ENCODE measurements at regions not wholly inside any gene's neighbourhood (a gene's known extent, or its start where the extent isn't known, plus 50 kb on each side); places are given as distances from the start of the nearest gene placed in this dataset.
"Not testable (repeated sequence)": the region's sequence is repeated elsewhere in the genome, so short reads cannot be mapped to it uniquely, and the experiment has no call there.

GRCh38 chr2:7094231-7094741 lies 177.1 kb downstream of the RNF144A start:
- no peak for DNase-seq (ENCODE audit: low read depth)

DNA sequence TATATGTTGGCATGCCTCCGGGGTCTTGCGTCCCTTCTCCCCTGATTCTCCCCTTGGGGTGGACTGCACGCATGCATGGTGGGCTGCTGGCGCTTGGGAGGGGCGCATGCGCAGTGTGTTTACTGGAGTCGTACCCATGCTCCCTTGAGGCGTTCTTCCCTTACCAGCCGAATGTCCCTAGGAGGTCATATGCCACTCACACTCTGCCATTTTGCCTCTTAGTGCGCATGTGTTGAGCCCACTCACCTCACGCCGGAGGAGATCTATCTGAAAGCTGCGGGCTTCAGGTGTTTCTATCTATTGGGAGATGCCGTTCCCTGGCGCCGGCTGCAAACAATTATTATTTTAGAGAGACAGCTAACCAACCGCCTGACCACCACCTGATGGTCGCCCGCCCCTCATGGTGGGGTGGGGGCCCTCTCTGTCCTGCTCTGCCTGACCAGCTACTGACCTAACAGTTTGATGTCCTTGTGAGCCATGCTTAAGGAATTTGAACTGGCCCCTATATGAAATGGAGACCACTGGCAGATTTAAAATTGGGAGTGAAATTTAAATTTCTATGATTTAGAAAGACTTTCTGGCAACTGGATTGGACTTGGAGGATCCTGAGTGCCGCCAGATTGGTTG lies 179.6 kb downstream of the RNF144A start:
- no peak for DNase-seq (ENCODE audit: low read depth)

DNA sequence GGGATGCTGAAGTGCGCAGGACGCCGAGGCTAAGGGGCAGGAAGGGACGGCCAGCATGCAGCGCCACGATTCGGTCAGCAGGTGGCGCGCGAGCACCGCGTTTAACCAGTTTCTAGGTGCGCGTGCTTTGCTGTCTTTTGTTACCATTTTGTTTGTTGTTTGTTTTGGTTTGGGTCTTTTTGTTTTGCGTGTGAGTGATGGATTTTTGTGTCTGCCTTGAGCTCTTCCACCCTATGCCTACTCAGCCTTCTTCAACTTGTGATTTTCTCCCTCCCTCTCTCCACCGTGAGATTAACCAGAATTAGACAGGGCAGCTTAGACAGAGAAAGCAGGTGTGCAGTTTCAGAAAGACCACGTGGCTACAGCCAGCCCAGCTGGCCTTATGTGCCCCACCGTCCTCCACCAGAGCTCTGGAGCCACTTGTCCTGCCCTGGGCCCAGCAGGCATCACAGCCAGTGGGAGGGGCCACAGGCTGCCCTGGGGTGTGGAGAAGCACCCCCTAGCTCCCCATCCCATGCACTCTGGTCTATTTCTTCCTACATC lies 180.2 kb downstream of the RNF144A start:
- peak; percentile 55 for DNase-seq (ENCODE audit: low read depth)

GRCh38 chr2:7098816-7099215 lies 181.6 kb downstream of the RNF144A start:
- no peak for DNase-seq (ENCODE audit: low read depth)

GRCh38 chr2:7099687-7100086 lies 182.5 kb downstream of the RNF144A start:
- DNase-seq (ENCODE audit: low read depth), result not testable (repeated sequence)

DNA sequence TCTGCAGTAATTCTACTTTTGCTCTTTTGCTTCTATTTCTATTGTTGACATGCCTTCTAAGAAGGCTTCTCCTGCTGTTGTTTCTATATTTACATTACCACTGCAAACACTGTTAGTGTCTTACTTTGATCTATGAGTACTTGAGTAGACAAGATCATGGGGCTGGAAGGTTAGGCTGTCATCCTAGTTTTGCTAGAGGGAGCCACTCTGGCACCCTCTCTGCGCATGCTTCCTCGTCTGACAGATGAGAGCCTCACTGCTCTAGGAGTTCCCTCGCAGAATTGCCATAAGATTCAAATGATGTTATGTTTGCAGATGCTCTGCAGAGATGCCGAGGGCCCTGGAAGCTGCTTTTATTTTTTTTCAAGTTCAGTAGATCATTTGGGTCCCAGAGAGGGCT lies 185.6 kb downstream of the RNF144A start:
- DNase-seq (ENCODE audit: low read depth), result no peak

DNA sequence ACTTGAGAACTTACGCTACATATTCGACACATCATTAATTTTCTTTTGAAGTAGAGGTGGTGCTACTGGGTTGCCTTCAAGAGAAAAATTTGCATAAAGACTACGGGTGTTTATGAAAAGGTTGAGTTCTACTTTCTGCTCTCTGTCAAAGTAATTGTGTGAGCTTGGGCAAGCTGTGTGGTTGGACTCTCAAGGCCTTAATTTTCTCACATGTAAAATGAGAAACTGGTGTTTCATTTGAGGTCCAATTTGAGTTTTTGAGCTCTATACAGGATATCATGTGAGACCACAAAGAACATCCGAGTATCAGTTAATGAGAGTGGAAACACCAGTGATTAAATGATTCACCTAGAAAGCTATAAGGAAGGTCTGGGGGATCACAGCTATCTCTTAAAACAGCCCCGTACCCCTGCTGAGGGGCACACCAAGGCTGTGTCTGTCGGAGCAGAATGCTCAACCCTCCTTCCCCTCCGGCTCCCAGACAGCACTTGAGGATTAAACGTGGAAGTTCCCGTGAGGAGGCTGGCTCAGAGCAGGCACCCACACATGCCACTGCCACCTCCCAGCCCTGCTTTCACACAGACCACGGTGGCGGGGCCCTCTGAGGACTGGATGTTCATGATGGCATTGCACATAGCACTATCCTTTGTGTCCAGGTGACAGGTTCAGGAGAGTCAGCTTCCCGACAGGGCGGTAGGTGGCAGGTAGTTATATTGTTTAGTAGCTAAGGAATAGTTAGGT lies 191.8 kb downstream of the RNF144A start:
- DNase-seq (ENCODE audit: low read depth), result no peak

GRCh38 chr2:7109533-7109885 lies 192.3 kb downstream of the RNF144A start:
- DNase-seq (ENCODE audit: low read depth), result no peak

DNA sequence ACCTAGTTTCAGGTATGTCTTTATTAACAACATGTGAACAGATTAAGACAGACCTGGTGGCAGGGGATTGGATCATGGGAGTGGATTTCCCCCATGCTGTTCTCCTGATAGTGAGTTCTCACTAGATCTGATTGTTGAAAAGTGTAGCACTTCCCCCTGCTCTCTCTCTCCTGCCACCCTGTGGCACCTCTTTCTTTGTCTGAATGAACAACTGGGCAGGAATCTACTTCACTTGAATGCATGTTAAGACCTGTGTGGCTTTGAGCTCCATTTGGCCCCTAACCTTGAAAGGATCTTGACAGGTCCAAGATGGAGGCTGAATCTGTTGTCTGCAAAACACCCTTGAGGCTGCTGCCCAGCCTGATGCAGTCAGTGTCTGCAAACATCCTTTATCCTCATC lies 194.4 kb downstream of the RNF144A start:
- DNase-seq (ENCODE audit: low read depth), result no peak

- DNase-seq (ENCODE audit: low read depth), result no peak
Measured at GRCh38 chr2:7115364-7115763, 198.2 kb downstream of the RNF144A start.

DNA sequence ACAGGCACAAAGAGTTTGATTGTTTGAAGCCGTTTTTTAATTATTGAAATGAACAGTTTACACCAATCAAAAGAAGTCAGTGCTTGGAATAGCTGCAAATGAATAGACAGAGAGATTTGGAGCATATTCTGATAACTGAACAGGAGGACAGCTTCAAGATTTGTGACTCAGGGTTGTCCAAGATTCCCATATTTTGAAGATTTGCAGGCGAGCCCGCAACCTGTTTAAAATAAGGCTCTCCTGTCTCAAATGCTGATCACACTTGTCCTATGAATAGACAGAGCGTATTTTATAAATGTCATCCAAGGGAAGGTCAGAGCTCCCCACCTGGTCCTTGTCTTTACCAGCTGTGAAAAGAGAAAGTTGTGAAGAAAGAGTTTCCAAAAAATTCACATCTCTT lies 198.7 kb downstream of the RNF144A start:
- DNase-seq (ENCODE audit: low read depth), result no peak

DNA sequence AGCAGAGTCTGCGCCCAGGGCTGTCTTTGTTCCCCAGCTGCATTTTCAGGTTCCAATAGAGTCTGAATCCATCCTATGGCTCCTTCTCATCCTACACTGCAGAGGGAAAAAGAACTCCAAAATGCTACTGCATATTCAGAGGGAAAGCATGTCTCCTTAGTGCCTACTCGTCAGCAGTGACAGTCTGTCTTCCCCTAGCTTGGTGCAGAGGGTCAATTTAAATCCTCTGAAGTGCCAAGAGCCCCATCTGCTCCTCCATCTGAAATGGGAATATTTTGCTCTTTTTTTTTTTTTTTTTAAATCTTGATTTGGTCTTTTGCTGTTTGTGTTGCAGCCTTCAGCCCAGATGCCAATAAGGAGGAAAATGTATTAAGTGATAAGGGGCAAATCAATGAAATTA lies 199.3 kb downstream of the RNF144A start:
- DNase-seq (ENCODE audit: low read depth), result no peak

DNA sequence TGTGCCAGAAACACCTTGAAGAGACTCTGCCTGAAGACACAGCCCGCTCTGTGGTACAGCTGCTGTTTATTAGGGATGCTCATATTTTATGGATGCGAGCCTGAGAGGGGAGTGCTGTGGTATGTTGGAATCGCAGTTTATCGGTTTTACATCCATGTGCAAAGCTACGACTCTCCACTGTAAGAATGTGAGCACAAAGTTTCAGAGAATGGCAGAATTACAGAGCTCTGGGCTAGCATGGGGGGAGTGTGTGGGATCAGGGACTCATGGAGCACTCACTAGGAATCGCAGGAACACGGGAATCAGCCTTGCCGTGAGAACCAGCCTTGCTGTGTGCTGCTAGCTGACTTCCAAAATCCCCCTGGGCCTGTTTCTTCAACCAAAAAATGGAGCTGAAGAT lies 199.9 kb downstream of the RNF144A start:
- DNase-seq (ENCODE audit: low read depth), result no peak

DNA sequence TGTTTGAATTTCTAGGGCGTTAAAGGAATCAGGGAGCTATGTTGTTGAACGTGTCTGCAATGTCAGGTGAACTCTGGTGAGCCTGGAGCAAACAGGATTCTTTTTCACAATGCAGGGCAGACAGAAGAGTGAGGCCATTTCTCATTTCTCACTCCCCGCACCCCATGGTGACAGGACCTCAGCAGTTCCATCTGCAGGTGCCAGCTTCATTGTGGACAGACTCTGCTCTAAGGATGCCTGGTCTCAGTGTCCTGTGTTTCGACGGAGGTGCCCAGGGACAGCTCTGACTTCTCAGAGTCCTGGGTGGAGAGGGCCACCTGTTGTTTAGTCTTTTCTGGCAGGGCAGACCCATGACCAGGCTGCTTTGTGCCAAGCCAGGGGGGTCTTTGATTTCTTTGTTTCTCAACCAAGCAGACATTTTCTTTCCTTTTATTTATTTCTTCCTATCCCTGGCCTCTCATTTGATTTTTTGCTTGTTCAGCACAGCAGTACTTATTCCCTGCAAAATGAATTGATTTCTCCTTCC lies 201.5 kb downstream of the RNF144A start:
- no peak for DNase-seq (ENCODE audit: low read depth)

DNA sequence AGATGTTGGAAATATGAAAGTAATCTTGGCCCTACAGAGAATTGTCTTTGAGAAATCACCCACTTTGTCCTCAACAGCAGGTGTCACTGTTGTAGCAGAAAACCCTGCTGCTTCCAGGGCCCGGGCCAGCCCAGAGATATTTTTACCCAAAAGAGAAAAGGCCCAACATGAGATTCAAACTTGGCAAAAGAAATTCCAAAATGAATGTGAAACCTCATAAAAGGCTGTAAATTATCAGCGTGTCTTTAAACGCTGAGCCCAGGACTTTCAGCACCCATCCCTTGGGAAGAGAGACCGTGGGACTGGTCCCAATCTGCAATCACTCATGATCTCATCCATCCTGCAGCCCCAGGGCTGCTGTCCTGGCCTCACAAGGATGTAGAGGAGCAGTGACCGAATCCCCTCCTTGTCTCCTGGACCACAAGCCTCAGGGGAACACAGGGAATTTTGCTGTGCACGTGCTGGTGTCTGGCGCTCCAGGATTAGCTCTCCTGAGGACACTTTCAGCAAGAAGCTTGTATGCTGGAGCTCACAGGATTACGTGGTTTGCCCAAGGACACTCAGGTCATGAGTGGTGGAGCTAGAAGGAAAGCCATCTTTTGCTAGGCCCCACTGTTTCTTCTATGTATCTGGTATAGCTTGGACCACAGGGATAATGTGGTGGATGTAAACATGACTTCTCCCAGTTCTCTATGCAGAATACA lies 202.1 kb downstream of the RNF144A start:
- no peak for DNase-seq (ENCODE audit: low read depth)

GRCh38 chr2:7121851-7122250 lies 204.6 kb downstream of the RNF144A start:
- DNase-seq (ENCODE audit: low read depth), result no peak

- no peak for DNase-seq (ENCODE audit: low read depth)
Measured at GRCh38 chr2:7127156-7127555, 209.9 kb downstream of the RNF144A start.

GRCh38 chr2:7127687-7128086 lies 210.5 kb downstream of the RNF144A start:
- DNase-seq (ENCODE audit: low read depth), result no peak

- DNase-seq (ENCODE audit: low read depth), result no peak
Measured at GRCh38 chr2:7131261-7131660, 214.0 kb downstream of the RNF144A start.

DNA sequence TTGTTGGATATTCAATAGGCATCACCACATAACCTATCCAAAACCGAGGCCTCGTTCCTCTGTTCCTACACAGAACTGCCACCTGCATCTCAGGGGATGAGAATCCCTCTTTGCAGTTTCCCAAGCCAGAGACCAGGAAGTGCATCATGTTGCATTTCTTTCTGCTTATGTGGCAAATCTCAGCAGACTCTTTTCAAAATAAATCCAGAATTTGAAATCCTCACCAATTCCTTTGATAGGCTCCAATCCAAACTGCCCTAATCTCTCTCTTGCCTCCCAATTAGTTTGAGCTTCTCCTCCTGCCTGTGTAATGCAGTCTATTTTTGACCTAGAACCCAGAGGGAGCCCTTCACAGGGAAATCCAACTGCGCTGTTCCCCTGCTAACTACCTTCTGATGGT lies 215.5 kb downstream of the RNF144A start:
- DNase-seq (ENCODE audit: low read depth), result no peak

- no peak for DNase-seq (ENCODE audit: low read depth)
Measured at GRCh38 chr2:7133521-7133920, 216.3 kb downstream of the RNF144A start.

DNA sequence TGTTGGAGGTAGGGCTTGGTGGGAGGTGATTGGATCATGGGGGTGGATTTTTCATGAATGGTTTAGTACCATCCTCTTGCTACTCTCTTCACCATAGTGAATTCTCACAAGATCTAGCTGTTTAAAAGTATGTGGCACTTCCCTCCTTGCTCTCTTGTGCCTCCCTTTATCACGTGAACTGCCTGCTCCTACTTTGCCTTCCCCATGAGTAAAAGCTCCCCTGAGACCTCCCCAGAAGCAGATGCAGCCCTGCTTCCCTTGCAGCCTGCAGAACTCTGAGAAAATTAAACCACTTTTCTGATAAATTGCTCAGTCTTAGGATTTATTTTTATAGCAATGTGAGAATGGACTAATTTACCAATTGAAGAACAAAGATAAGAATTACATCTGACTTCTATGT lies 223.1 kb downstream of the RNF144A start:
- no peak for DNase-seq (ENCODE audit: low read depth)

GRCh38 chr2:7145707-7146106 lies 228.5 kb downstream of the RNF144A start:
- no peak for DNase-seq (ENCODE audit: low read depth)

All from stimulated activated CD8-positive, alpha-beta memory T cell treated with anti-CD3 and anti-CD28 coated beads, Interleukin-7, amount 100 ng/mL, for 24 hours (primary cell).